A549 (cell line): ENCODE measurements at regions not wholly inside any gene's neighbourhood (a gene's known extent, or its start where the extent isn't known, plus 50 kb on each side); places are given as distances from the start of the nearest gene placed in this dataset.

Source experiments
- ATAC-seq, 2 experiments: fragments of 200-7000 bp in 1 of 2; fragments of >200 bp in 1 of 2; cut with Nextera tagmentation in 1 of 2; cut with Tn5 transposase in 1 of 2; 3 replicates each; pipeline versions ENCODE4 v1.8.0 to v1.9.1; 2018 to 2020; ENCODE audit warnings: mild to moderate bottlenecking in 1 of 2, moderate library complexity in 1 of 2
- CTCF ChIA-PET: fragments of 300-600 bp; sonication (Branson Sonifier 250); formaldehyde crosslinking; extraction: SDS; loops from one replicate; lab custom pipeline; 2021; ENCODE audit warnings: antibody characterized with exemption, inconsistent platforms; lab: Yijun Ruan, JAX
- POLR2A ChIA-PET: fragments of 350-600 bp; formaldehyde crosslinking; extraction: SDS; loops from one replicate; lab custom pipeline; 2021; ENCODE audit warnings: antibody characterized with exemption, inconsistent platforms; lab: Yijun Ruan, JAX
- DNase-seq, 2 experiments: peaks; one replicate each; pipeline versions ENCODE4 v3.0.0 to v3.0.0-alpha.2; 2011 to 2016; ENCODE audit warnings: low read depth in 1 of 2, low spot score in 1 of 2
- FAIRE-seq: peaks from 2 replicates; lab custom pipeline; 2011; peaks lifted over from hg19 to GRCh38; lab: Jason Lieb, UNC
- H3K27ac ChIP-seq, 2 experiments: fragments of >200 bp; sonication (Bioruptor Twin); formaldehyde crosslinking; 3 replicates each; pipeline ENCODE4 v1.5.1; 2016 to 2017
- H3K4me1 ChIP-seq: fragments of >200 bp; sonication (Bioruptor Twin); formaldehyde crosslinking; 3 replicates; pipeline ENCODE4 v1.6.1; 2016
- H3K4me2 ChIP-seq: fragments of >200 bp; sonication (Bioruptor Twin); formaldehyde crosslinking; 3 replicates; pipeline ENCODE4 v1.6.1; 2016
- H3K4me3 ChIP-seq: fragments of >200 bp; sonication (Bioruptor Twin); formaldehyde crosslinking; 3 replicates; pipeline ENCODE4 v1.5.1; 2016
- H3K9me3 ChIP-seq: fragments of >200 bp; sonication (Bioruptor Twin); formaldehyde crosslinking; 3 replicates; pipeline ENCODE4 v1.6.1; 2016
- CBX2 ChIP-seq: fragments of 200-600 bp; sonication (generic); IDR thresholded peaks from 2 replicates; pipeline ENCODE4 v1.6.1; 2016; ENCODE audit warnings: low read depth, mild to moderate bottlenecking, borderline replicate concordance
- CBX8 ChIP-seq: fragments of 200-600 bp; sonication (generic); IDR thresholded peaks from 2 replicates; pipeline ENCODE4 v1.6.1; 2016
- CHD4 ChIP-seq: fragments of 200-600 bp; sonication (generic); IDR thresholded peaks from 2 replicates; pipeline ENCODE4 v1.6.1; 2016; ENCODE audit warnings: antibody characterized with exemption, mild to moderate bottlenecking, borderline replicate concordance
- EHF ChIP-seq: fragments of 250-450 bp; sonication (Bioruptor Pico); IDR thresholded peaks from 2 replicates; pipeline ENCODE4 v1.5.0; 2020; ENCODE audit warnings: mild to moderate bottlenecking
- HOXB5 ChIP-seq: fragments of 250-450 bp; sonication (Bioruptor Pico); IDR thresholded peaks from 2 replicates; pipeline ENCODE4 v1.5.0; 2020; ENCODE audit warnings: mild to moderate bottlenecking, moderate library complexity
- MAZ ChIP-seq: fragments of 150-350 bp; IDR thresholded peaks from 2 replicates; pipeline ENCODE4 v1.6.1; 2014; ENCODE audit warnings: antibody characterized with exemption, low read depth, low read length, borderline replicate concordance
- NPAS2 ChIP-seq: fragments of 250-450 bp; sonication (Bioruptor Pico); IDR thresholded peaks from 2 replicates; pipeline ENCODE4 v1.8.0; 2022; ENCODE audit warnings: mild to moderate bottlenecking, moderate library complexity, borderline replicate concordance
- NR3C1 ChIP-seq: fragments of >200 bp; sonication (Bioruptor Twin); formaldehyde crosslinking; IDR thresholded peaks from 3 replicates; pipeline ENCODE4 v1.6.1; 2017
- PHF8 ChIP-seq: fragments of 200-600 bp; sonication (generic); IDR thresholded peaks from 2 replicates; pipeline ENCODE4 v1.6.1; 2016; ENCODE audit warnings: low read depth, mild to moderate bottlenecking, antibody characterized with exemption, moderate library complexity, borderline replicate concordance
- POLR2AphosphoS2 ChIP-seq: conservative IDR thresholded peaks from 2 replicates; pipeline ENCODE4 v1.6.1; 2012; ENCODE audit warnings: low read length, improper control_type of control experiment, inconsistent platforms
- RAD21 ChIP-seq, 2 experiments: fragments of >200 bp in 1 of 2; sonication (Bioruptor Twin) in 1 of 2; formaldehyde crosslinking in 1 of 2; IDR thresholded peaks in 1 of 2; conservative IDR thresholded peaks in 1 of 2; 2 replicates in 1 of 2; 3 replicates in 1 of 2; pipeline ENCODE4 v1.6.1; 2012 to 2018; ENCODE audit warnings: inconsistent platforms in 1 of 2
- RARB ChIP-seq: fragments of 250-450 bp; sonication (Bioruptor Pico); IDR thresholded peaks from 2 replicates; pipeline ENCODE4 v1.8.0; 2021; ENCODE audit warnings: mild to moderate bottlenecking, moderate library complexity
- RFX5 ChIP-seq: fragments of 450-650 bp; IDR thresholded peaks from 2 replicates; pipeline ENCODE4 v1.7.1; 2014; ENCODE audit warnings: antibody characterized with exemption, mild to moderate bottlenecking, moderate library complexity
- RNF2 ChIP-seq: fragments of 200-600 bp; sonication (generic); IDR thresholded peaks from 2 replicates; pipeline ENCODE4 v1.6.1; 2016; ENCODE audit warnings: low read depth, mild to moderate bottlenecking, antibody characterized with exemption, moderate library complexity, borderline replicate concordance
- SREBF2 ChIP-seq: fragments of 450-650 bp; IDR thresholded peaks from 2 replicates; pipeline ENCODE4 v1.6.1; 2014; ENCODE audit warnings: mild to moderate bottlenecking, moderate library complexity
- TFCP2L1 ChIP-seq: fragments of 250-450 bp; sonication (Bioruptor Pico); IDR thresholded peaks from 2 replicates; pipeline ENCODE4 v1.5.0; 2021; ENCODE audit warnings: mild to moderate bottlenecking
- ZC3H11A ChIP-seq: fragments of 450-650 bp; IDR thresholded peaks from 2 replicates; pipeline ENCODE4 v1.6.1; 2014; ENCODE audit warnings: antibody characterized with exemption, mild to moderate bottlenecking
- WGBS: methylation state at CpG from one replicate; pipeline ENCODE4 v1.1.6; 2017; ENCODE audit errors: missing lambda C conversion rate; 5-methylcytosine and 5-hydroxymethylcytosine counted together
- TF ChIP-seq, protein P1 (sequence below): fragments of 200-600 bp; sonication (generic); IDR thresholded peaks from 2 replicates; pipeline ENCODE4 v1.6.1; 2016; ENCODE audit warnings: antibody characterized with exemption, mild to moderate bottlenecking, moderate library complexity
- TF ChIP-seq, protein P2 (sequence below): fragments of >200 bp; sonication (Bioruptor Twin); formaldehyde crosslinking; IDR thresholded peaks from 3 replicates; pipeline ENCODE4 v1.6.1; 2016
- TF ChIP-seq, protein P3 (sequence below): fragments of 150-350 bp; IDR thresholded peaks from 2 replicates; pipeline ENCODE4 v1.6.1; 2014; ENCODE audit warnings: low read depth, mild to moderate bottlenecking, low read length
- TF ChIP-seq, protein P4 (sequence below): fragments of 250-450 bp; sonication (Bioruptor Pico); IDR thresholded peaks from 2 replicates; pipeline ENCODE4 v1.5.0; 2020; ENCODE audit warnings: low read depth, mild to moderate bottlenecking, moderate library complexity
- TF ChIP-seq, protein P5 (sequence below): fragments of >200 bp; sonication (Bioruptor Twin); formaldehyde crosslinking; IDR thresholded peaks from 3 replicates; pipeline ENCODE4 v1.5.1; 2016

DNA sequence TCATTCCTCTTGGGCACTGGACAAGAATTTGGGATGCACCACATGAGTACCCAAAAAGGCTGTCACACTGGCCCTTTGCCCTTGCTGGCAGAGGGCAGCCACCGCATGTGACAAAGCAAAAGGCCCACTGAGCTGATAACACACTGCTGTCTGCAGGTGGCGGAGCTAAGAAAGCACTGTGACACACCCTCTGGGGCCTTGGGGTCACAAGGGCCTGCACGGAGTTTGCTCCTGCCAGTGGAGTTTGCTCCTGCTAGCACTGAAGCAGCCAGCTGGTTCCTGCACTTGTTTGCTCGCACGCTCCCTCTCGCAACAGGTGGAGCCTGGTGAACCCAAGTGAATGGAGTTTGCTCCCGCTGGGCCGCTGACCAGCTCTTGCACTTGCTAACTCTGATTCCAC is 132.6 kb downstream of the LCA5 start:
- 92% methylated on average over 2 of the region's 8 CpGs for WGBS

DNA sequence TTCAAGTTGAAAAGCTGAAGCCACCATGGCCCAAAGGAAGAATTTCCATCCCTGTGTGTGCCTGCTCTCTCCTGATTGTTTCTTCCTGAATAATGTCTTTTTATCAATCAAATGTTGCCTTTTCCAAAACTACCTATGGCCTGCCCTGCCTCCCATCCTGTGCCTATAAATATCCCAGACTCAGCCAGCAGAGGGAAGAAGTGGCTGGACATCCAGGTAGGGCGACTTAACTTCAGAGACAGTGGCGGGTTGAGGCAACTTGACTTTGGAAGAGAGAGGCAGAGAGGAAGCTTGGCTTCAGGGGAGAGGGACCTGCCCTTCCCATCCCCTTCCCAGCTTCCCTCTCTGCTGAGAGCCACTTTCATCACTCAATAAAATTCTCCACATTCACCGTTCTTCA is 133.0 kb downstream of the LCA5 start:
- H3K27ac ChIP-seq, result no peak overlapping the region
- no peak overlapping the region for H3K4me3 ChIP-seq
- CTCF ChIA-PET, result interaction anchor here (0.6 kb wide), 1 partner anchor 58 kb away, joined by 3 read pairs; no protein-coding TSS in a partner anchor
- H3K4me2 ChIP-seq, result no peak overlapping the region
- H3K9me3 ChIP-seq, result no peaks in the 10 kb centered on the region
- ATAC-seq (peak in 1 of 2 experiments; percentile 48; a peak in 1 of 6 replicates), FAIRE-seq (no peak), DNase-seq (no peak)
- POLR2A ChIA-PET, result no interaction called here
- 90% methylated on average over 3 of the region's 3 CpGs for WGBS
- H3K4me1 ChIP-seq, result no peaks in the 10 kb centered on the region
- no peak for TF ChIP-seq CBX2
- no peak for TF ChIP-seq TFCP2L1
- TF ChIP-seq POLR2AphosphoS2, result no peak
- no peak for TF ChIP-seq MAZ
- TF ChIP-seq CHD4, result no peak
- TF ChIP-seq, protein P1, sequence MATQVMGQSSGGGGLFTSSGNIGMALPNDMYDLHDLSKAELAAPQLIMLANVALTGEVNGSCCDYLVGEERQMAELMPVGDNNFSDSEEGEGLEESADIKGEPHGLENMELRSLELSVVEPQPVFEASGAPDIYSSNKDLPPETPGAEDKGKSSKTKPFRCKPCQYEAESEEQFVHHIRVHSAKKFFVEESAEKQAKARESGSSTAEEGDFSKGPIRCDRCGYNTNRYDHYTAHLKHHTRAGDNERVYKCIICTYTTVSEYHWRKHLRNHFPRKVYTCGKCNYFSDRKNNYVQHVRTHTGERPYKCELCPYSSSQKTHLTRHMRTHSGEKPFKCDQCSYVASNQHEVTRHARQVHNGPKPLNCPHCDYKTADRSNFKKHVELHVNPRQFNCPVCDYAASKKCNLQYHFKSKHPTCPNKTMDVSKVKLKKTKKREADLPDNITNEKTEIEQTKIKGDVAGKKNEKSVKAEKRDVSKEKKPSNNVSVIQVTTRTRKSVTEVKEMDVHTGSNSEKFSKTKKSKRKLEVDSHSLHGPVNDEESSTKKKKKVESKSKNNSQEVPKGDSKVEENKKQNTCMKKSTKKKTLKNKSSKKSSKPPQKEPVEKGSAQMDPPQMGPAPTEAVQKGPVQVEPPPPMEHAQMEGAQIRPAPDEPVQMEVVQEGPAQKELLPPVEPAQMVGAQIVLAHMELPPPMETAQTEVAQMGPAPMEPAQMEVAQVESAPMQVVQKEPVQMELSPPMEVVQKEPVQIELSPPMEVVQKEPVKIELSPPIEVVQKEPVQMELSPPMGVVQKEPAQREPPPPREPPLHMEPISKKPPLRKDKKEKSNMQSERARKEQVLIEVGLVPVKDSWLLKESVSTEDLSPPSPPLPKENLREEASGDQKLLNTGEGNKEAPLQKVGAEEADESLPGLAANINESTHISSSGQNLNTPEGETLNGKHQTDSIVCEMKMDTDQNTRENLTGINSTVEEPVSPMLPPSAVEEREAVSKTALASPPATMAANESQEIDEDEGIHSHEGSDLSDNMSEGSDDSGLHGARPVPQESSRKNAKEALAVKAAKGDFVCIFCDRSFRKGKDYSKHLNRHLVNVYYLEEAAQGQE, result no peak
- TF ChIP-seq HOXB5 (CRISPR knock-in tag), result no peak
- TF ChIP-seq, protein P2, sequence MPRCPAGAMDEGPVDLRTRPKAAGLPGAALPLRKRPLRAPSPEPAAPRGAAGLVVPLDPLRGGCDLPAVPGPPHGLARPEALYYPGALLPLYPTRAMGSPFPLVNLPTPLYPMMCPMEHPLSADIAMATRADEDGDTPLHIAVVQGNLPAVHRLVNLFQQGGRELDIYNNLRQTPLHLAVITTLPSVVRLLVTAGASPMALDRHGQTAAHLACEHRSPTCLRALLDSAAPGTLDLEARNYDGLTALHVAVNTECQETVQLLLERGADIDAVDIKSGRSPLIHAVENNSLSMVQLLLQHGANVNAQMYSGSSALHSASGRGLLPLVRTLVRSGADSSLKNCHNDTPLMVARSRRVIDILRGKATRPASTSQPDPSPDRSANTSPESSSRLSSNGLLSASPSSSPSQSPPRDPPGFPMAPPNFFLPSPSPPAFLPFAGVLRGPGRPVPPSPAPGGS, result no peak
- TF ChIP-seq NPAS2 (CRISPR knock-in tag), result no peak
- TF ChIP-seq, protein P3, sequence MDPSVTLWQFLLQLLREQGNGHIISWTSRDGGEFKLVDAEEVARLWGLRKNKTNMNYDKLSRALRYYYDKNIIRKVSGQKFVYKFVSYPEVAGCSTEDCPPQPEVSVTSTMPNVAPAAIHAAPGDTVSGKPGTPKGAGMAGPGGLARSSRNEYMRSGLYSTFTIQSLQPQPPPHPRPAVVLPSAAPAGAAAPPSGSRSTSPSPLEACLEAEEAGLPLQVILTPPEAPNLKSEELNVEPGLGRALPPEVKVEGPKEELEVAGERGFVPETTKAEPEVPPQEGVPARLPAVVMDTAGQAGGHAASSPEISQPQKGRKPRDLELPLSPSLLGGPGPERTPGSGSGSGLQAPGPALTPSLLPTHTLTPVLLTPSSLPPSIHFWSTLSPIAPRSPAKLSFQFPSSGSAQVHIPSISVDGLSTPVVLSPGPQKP, result no peak
- TF ChIP-seq, protein P4, sequence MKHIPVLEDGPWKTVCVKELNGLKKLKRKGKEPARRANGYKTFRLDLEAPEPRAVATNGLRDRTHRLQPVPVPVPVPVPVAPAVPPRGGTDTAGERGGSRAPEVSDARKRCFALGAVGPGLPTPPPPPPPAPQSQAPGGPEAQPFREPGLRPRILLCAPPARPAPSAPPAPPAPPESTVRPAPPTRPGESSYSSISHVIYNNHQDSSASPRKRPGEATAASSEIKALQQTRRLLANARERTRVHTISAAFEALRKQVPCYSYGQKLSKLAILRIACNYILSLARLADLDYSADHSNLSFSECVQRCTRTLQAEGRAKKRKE (CRISPR knock-in tag), result no peak
- TF ChIP-seq EHF (CRISPR knock-in tag), result no peak
- TF ChIP-seq RNF2, result no peak

More for the DNA sequence above, 132.6 kb downstream of the LCA5 start:
- H3K4me2 ChIP-seq, result no peak overlapping the region
- no peak for FAIRE-seq
- H3K9me3 ChIP-seq, result no peaks in the 10 kb centered on the region
- TF ChIP-seq, protein P4 (CRISPR knock-in tag), result no peak
- no peak for TF ChIP-seq CHD4
- no peak for TF ChIP-seq ZC3H11A
- TF ChIP-seq MAZ, result no peak
- no peak for TF ChIP-seq NR3C1
- no peak for TF ChIP-seq PHF8
- no peak for TF ChIP-seq SREBF2
- TF ChIP-seq, protein P2, result no peak
- TF ChIP-seq RARB (CRISPR knock-in tag), result no peak
- TF ChIP-seq CBX8, result no peak
- TF ChIP-seq RFX5, result no peak
- TF ChIP-seq, protein P5, sequence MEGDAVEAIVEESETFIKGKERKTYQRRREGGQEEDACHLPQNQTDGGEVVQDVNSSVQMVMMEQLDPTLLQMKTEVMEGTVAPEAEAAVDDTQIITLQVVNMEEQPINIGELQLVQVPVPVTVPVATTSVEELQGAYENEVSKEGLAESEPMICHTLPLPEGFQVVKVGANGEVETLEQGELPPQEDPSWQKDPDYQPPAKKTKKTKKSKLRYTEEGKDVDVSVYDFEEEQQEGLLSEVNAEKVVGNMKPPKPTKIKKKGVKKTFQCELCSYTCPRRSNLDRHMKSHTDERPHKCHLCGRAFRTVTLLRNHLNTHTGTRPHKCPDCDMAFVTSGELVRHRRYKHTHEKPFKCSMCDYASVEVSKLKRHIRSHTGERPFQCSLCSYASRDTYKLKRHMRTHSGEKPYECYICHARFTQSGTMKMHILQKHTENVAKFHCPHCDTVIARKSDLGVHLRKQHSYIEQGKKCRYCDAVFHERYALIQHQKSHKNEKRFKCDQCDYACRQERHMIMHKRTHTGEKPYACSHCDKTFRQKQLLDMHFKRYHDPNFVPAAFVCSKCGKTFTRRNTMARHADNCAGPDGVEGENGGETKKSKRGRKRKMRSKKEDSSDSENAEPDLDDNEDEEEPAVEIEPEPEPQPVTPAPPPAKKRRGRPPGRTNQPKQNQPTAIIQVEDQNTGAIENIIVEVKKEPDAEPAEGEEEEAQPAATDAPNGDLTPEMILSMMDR, result no peak
- TF ChIP-seq, protein P3, result no peak
- no peak for TF ChIP-seq RAD21 (conservative IDR thresholded peaks at IDR 0.05 in 1 of 2, IDR thresholded peaks at IDR 0.05 in 1 of 2)
- no peak for TF ChIP-seq RNF2
- no peak overlapping the region for H3K4me3 ChIP-seq
- no peaks in the 10 kb centered on the region for H3K4me1 ChIP-seq
- no peak for DNase-seq
- POLR2A ChIA-PET, result no interaction called here
- no peak for ATAC-seq
- CTCF ChIA-PET, result interaction anchor here (0.6 to 1.7 kb wide), 2 partner anchors 57 to 62 kb away, joined by 3 to 4 read pairs; no protein-coding TSS in a partner anchor
- no peak overlapping the region for H3K27ac ChIP-seq
